AG04449 (cell line): ENCODE measurements at regions not wholly inside any gene's neighbourhood (a gene's known extent, or its start where the extent isn't known, plus 50 kb on each side); places are given as distances from the start of the nearest gene placed in this dataset.

Experiments used
- CTCF ChIA-PET: fragments of 350-600 bp; formaldehyde crosslinking; extraction: SDS; loops from one replicate; lab custom pipeline; 2021; ENCODE audit warnings: antibody characterized with exemption; lab: Yijun Ruan, JAX
- POLR2A ChIA-PET: fragments of 400-600, 350-600 bp; formaldehyde crosslinking; extraction: SDS; loops from one replicate; lab custom pipeline; 2020; ENCODE audit warnings: antibody characterized with exemption, inconsistent platforms; lab: Yijun Ruan, JAX
- DNase-seq: peaks from one replicate; pipeline ENCODE4 v3.0.0-alpha.2; 2010; ENCODE audit warnings: low read depth, low spot score
- H3K4me3 ChIP-seq: 2 replicates; pipeline ENCODE4 v1.5.1; 2011; ENCODE audit warnings: low read depth, mild to moderate bottlenecking, control low read depth, low read length
- TF ChIP-seq, protein P1 (sequence below): IDR thresholded peaks from one replicate; pipeline ENCODE4 v1.5.1; 2011; ENCODE audit warnings: mild to moderate bottlenecking, moderate library complexity, low read length, control low read depth, inconsistent platforms; ENCODE audit not compliant: insufficient read depth; ENCODE audit errors: missing control alignments

DNA sequence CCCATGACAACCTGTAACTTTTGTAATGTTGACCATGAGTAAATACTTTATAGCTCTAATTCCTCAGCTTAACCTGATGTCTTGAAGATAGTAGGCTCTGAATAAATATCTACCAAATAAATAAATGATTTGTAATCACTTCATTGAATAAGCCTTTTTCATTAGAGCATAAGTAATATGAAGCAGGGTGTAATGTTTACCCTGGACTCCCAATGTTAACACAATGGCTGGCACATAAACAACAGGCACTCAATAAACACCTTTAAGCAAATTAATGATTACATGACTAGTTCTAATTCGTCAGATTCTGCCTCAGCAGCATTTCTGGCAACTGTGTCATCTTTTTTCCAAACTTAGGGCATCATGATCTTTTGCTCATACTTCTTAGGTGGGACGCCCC is 396.3 kb downstream of the LIG4 start:
- TF ChIP-seq, protein P1, sequence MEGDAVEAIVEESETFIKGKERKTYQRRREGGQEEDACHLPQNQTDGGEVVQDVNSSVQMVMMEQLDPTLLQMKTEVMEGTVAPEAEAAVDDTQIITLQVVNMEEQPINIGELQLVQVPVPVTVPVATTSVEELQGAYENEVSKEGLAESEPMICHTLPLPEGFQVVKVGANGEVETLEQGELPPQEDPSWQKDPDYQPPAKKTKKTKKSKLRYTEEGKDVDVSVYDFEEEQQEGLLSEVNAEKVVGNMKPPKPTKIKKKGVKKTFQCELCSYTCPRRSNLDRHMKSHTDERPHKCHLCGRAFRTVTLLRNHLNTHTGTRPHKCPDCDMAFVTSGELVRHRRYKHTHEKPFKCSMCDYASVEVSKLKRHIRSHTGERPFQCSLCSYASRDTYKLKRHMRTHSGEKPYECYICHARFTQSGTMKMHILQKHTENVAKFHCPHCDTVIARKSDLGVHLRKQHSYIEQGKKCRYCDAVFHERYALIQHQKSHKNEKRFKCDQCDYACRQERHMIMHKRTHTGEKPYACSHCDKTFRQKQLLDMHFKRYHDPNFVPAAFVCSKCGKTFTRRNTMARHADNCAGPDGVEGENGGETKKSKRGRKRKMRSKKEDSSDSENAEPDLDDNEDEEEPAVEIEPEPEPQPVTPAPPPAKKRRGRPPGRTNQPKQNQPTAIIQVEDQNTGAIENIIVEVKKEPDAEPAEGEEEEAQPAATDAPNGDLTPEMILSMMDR, result no peak
- ChIA-PET POLR2A (no interaction called here), CTCF (no interaction called here)
- no peak for DNase-seq
- no peak overlapping the region for H3K4me3 ChIP-seq

DNA sequence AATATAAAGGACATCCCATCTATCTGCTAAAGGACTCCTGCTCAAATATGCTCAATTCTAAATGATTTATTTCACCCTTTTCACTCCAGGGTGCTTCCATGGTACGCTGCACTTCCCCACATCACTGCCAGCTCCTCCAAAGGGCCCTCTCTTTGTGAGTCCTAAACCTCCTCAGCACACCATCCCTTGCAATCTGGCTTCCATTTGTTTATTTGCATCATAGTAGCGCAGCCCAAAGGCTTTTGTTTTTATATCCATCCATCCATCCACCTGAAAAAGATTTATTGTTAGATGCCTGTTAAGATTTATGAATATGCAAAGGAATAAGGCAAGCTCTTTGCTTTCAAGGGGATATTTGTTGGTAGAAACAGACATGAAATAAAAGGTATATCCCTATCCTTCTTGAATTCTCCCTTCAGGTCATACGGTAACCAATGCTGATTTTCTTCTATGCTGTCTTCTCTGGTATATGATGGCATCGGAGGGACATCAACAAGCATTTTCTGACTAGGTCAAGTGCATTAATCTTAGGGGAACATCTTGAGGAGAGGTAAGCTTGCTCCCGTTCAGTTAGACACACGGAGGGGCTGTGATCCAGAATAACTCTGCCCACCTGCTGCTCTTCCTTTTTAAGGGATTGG is 397.6 kb downstream of the LIG4 start:
- TF ChIP-seq, protein P1, result no peak
- no peak overlapping the region for H3K4me3 ChIP-seq
- no peak for DNase-seq
- ChIA-PET CTCF (no interaction called here), POLR2A (no interaction called here)

DNA sequence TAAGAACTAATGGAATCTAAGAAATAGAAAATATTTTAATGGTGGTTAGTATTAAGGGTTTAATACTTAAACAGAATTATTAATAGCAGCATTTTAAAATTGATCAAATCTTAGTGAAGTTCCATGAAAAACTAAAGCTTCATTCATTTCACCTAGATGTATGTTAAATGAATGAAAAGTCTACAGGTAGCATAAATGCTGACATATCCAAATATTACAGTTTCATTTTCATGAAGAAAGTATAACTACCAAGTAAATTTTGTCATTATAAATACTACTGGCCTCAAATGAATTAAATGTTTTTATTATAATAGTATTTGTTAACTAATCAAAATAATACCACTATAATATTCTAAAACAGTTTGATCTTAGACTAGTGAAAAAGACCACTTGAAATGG is 403.3 kb downstream of the LIG4 start:
- ChIA-PET CTCF (no interaction called here), POLR2A (no interaction called here)
- no peak for DNase-seq
- TF ChIP-seq, protein P1, result no peak
- no peak overlapping the region for H3K4me3 ChIP-seq

DNA sequence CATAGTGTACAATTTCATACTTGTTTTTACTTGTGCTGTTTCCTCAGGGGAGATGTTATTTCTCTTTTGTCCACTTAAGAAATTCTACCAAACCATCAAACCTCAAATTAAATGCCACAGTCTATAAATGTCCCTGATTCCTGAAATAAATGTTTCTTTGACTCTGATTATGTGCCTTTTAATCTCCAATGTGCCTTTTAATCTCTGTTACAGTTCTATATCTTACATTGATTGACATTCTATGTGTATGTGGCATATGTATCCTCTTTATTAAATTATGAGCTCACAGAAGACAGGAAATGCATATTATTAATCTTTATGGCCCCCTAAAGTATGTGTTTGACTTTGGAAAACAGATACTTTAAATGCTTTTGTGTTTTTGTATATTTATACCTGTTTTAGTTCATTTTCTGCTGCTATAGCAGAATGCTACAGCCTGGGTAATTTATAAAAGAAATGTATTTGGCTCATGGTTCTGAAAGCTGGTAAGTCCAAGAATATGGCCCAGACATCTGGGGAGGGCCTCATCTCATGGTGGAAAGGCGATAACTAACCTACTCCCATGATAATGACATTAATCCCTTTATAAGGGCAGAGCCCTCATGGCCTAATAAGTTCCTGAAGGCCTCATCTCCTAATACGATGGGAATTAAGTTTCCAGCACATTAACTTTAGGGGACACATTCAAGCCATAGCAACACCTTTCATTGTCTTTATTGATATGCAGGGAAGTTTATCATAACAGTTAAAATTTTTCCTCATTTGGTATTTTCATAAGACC is 403.9 kb downstream of the LIG4 start:
- TF ChIP-seq, protein P1, result no peak
- CTCF ChIA-PET, result no interaction called here

DNA sequence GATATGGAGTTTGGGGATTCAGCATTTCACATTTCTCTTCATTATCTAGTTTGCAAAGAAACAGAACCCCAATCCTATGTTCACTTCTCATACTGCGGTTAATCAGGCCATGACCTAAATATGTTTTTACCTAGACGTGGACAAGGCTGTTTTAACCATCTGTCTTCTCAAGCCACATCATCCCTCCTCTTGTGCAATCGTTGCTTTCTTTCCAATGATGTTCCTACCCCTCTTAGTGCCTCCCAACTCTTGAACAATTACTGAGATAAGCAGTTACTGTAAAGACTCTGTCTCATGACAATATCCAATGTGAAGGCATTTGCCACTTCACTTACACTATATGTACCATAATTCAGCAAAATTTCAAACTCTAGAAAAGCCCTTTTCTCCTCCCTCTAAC is 406.2 kb downstream of the LIG4 start:
- ChIA-PET CTCF (no interaction called here), POLR2A (no interaction called here)
- no peak for DNase-seq
- no peak overlapping the region for H3K4me3 ChIP-seq
- TF ChIP-seq, protein P1, result no peak

More for the DNA sequence above, 403.9 kb downstream of the LIG4 start:
- DNase-seq, result no peak
- POLR2A ChIA-PET, result no interaction called here
- no peak overlapping the region for H3K4me3 ChIP-seq

DNA sequence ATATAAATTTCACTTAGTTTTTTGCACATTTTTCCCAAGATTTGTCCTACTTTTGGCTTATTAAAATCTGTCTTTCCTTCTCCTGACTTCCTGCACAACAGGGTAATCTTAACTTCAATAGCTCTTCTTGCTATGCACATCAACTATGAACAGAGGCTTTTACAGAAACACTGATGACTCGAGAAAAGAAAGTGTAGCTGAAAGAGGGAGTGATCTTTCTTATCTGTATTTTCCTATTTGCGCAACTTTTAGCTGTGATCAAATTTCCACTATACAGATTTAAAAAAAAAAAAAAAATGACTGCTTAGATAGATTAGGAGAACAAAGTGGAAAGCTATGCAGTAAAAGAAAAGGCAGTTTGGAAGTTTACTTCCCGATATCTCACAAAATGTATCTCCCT is 406.9 kb downstream of the LIG4 start:
- DNase-seq, result no peak
- CTCF ChIA-PET, result no interaction called here

More for the DNA sequence above, 406.9 kb downstream of the LIG4 start:
- POLR2A ChIA-PET, result no interaction called here
- TF ChIP-seq, protein P1, result no peak
- H3K4me3 ChIP-seq, result no peak overlapping the region
